ENCODE measurements at regions not wholly inside any gene's neighbourhood (a gene's known extent, or its start where the extent isn't known, plus 50 kb on each side); places are given as distances from the start of the nearest gene placed in this dataset.

DNA sequence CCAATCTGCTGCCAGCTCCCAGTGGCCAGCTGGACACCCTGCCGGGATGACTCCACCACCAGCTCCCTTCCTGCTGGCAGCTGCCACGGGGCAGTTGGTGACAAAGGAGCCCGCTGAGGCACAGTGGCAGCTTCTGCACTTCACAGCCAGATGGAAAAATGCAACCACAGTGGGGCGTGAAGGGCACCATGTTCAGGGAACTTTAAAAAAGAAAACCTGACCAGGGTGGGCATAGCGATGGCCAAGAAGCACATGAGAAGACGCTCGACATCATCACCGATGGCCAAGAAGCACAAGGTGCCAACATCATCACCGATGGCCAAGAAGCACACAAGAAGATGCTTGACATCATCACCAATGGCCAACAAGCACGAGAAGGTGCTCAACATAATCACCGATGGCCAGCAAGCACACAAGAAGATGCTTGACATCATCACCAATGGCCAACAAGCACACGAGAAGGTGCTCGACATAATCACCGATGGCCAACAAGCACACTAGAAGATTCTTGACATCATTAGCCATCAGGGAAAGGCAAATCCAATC is 243.5 kb downstream of the EIPR1 start:
- no peaks in the 10 kb centered on the region for H3K9me3 ChIP-seq (ENCODE audit: control insufficient read depth in 1 of 2, insufficient read depth in 1 of 2, low read depth in 1 of 2, low read length in 2 of 2)

More for the DNA sequence above, 243.5 kb downstream of the EIPR1 start:
- no TSS peak for BruUV-seq (replicated peaks)
- H3K4me2 ChIP-seq (ENCODE audit: low read length): no peak overlapping the region
- RAD21 ChIA-PET (ENCODE audit: low non-redundant PET in 1 of 2, low total read pairs in 2 of 2, uncharacterized antibody in 2 of 2, unreplicated experiment in 2 of 2): no interaction called here
- no peaks in the 10 kb centered on the region for H4K20me1 ChIP-seq (ENCODE audit: insufficient read depth)
- no peaks in the 10 kb centered on the region for H3K27me3 ChIP-seq (ENCODE audit: insufficient read depth, low read length)
- H3K4me3 ChIP-seq (replicated peaks in 1 of 2; ENCODE audit: low read depth in 1 of 2, low read length in 2 of 2): no peak overlapping the region
- ATAC-seq (no peak), DNase-seq (ENCODE audit: low read depth, low spot score) (no peak)
- no peak overlapping the region for H3K9ac ChIP-seq (ENCODE audit: low read length)
- CTCF ChIA-PET: no interaction called here
- H3K4me1 ChIP-seq (ENCODE audit: control insufficient read depth in 1 of 2, insufficient read depth in 2 of 2, low read length in 2 of 2): no peaks in the 10 kb centered on the region
- no peaks in the 10 kb centered on the region for H3K79me2 ChIP-seq (ENCODE audit: insufficient read depth, low read length)
- POLR2A ChIA-PET: no interaction called here
- intact Hi-C loops (cut with micrococcal nuclease): no loop called here
- TF ChIP-seq EGR1 (IDR thresholded peaks at IDR 0.05; ENCODE audit: low read depth): no peak
- TF ChIP-seq, protein P1, sequence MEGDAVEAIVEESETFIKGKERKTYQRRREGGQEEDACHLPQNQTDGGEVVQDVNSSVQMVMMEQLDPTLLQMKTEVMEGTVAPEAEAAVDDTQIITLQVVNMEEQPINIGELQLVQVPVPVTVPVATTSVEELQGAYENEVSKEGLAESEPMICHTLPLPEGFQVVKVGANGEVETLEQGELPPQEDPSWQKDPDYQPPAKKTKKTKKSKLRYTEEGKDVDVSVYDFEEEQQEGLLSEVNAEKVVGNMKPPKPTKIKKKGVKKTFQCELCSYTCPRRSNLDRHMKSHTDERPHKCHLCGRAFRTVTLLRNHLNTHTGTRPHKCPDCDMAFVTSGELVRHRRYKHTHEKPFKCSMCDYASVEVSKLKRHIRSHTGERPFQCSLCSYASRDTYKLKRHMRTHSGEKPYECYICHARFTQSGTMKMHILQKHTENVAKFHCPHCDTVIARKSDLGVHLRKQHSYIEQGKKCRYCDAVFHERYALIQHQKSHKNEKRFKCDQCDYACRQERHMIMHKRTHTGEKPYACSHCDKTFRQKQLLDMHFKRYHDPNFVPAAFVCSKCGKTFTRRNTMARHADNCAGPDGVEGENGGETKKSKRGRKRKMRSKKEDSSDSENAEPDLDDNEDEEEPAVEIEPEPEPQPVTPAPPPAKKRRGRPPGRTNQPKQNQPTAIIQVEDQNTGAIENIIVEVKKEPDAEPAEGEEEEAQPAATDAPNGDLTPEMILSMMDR (IDR thresholded peaks at IDR 0.05 in 2 of 3, conservative IDR thresholded peaks at IDR 0.05 in 1 of 3; ENCODE audit: borderline replicate concordance in 1 of 3, insufficient read depth in 1 of 3, low read depth in 2 of 3, low read length in 2 of 3): no peak
- no peak for TF ChIP-seq CEBPB (IDR thresholded peaks at IDR 0.05; ENCODE audit: low read depth)
- TF ChIP-seq, protein P2, sequence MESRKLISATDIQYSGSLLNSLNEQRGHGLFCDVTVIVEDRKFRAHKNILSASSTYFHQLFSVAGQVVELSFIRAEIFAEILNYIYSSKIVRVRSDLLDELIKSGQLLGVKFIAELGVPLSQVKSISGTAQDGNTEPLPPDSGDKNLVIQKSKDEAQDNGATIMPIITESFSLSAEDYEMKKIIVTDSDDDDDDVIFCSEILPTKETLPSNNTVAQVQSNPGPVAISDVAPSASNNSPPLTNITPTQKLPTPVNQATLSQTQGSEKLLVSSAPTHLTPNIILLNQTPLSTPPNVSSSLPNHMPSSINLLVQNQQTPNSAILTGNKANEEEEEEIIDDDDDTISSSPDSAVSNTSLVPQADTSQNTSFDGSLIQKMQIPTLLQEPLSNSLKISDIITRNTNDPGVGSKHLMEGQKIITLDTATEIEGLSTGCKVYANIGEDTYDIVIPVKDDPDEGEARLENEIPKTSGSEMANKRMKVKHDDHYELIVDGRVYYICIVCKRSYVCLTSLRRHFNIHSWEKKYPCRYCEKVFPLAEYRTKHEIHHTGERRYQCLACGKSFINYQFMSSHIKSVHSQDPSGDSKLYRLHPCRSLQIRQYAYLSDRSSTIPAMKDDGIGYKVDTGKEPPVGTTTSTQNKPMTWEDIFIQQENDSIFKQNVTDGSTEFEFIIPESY (IDR thresholded peaks at IDR 0.05; ENCODE audit: extremely low read depth, insufficient replicate concordance, low read length): no peak
- TF ChIP-seq ZNF274 (IDR thresholded peaks at IDR 0.05; ENCODE audit: low read depth, low read length): no peak
- TF ChIP-seq SIN3A (IDR thresholded peaks at IDR 0.05; ENCODE audit: low read depth): no peak
- TF ChIP-seq POLR2A (IDR thresholded peaks at IDR 0.05; ENCODE audit: borderline replicate concordance, extremely low read depth, insufficient read depth, insufficient read length): no peak
- no peak for TF ChIP-seq SP1 (IDR thresholded peaks at IDR 0.05; ENCODE audit: low read depth)
- no peak for TF ChIP-seq EZH2 (IDR thresholded peaks at IDR 0.05)
- TF ChIP-seq, protein P3, sequence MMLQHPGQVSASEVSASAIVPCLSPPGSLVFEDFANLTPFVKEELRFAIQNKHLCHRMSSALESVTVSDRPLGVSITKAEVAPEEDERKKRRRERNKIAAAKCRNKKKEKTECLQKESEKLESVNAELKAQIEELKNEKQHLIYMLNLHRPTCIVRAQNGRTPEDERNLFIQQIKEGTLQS (IDR thresholded peaks at IDR 0.05): no peak
- TF ChIP-seq, protein P4, sequence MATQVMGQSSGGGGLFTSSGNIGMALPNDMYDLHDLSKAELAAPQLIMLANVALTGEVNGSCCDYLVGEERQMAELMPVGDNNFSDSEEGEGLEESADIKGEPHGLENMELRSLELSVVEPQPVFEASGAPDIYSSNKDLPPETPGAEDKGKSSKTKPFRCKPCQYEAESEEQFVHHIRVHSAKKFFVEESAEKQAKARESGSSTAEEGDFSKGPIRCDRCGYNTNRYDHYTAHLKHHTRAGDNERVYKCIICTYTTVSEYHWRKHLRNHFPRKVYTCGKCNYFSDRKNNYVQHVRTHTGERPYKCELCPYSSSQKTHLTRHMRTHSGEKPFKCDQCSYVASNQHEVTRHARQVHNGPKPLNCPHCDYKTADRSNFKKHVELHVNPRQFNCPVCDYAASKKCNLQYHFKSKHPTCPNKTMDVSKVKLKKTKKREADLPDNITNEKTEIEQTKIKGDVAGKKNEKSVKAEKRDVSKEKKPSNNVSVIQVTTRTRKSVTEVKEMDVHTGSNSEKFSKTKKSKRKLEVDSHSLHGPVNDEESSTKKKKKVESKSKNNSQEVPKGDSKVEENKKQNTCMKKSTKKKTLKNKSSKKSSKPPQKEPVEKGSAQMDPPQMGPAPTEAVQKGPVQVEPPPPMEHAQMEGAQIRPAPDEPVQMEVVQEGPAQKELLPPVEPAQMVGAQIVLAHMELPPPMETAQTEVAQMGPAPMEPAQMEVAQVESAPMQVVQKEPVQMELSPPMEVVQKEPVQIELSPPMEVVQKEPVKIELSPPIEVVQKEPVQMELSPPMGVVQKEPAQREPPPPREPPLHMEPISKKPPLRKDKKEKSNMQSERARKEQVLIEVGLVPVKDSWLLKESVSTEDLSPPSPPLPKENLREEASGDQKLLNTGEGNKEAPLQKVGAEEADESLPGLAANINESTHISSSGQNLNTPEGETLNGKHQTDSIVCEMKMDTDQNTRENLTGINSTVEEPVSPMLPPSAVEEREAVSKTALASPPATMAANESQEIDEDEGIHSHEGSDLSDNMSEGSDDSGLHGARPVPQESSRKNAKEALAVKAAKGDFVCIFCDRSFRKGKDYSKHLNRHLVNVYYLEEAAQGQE (IDR thresholded peaks at IDR 0.05; ENCODE audit: low read depth): no peak
- no peak for TF ChIP-seq SRF (IDR thresholded peaks at IDR 0.05; ENCODE audit: low read depth)
- no peak for TF ChIP-seq TCF7L2 (IDR thresholded peaks at IDR 0.05; ENCODE audit: borderline replicate concordance, extremely low read depth, insufficient read depth, insufficient read length)
- TF ChIP-seq FOSL1 (IDR thresholded peaks at IDR 0.05; ENCODE audit: low read depth): no peak
- TF ChIP-seq CBX3 (IDR thresholded peaks at IDR 0.05; ENCODE audit: low read depth): no peak
- TF ChIP-seq YY1 (IDR thresholded peaks at IDR 0.05; ENCODE audit: extremely low read depth, insufficient replicate concordance, low read depth, low read length): no peak
- no peak for TF ChIP-seq ELF1 (IDR thresholded peaks at IDR 0.05; ENCODE audit: borderline replicate concordance, low read depth)
- H3K27ac ChIP-seq (ENCODE audit: low read depth, low read length): no peak overlapping the region
- H2AFZ ChIP-seq (ENCODE audit: low read depth, low read length, poor library complexity, severe bottlenecking): no peak overlapping the region
- no peaks in the 10 kb centered on the region for H3K36me3 ChIP-seq (ENCODE audit: control insufficient read depth in 1 of 2, insufficient read depth in 2 of 2, low read length in 2 of 2)
- H3K9me2 ChIP-seq (ENCODE audit: insufficient read depth): no peaks in the 10 kb centered on the region

Measured in HCT116 (cell line).